Left lung (tissue), 4 donors: ENCODE measurements at regions not wholly inside any gene's neighbourhood (a gene's known extent, or its start where the extent isn't known, plus 50 kb on each side); places are given as distances from the start of the nearest gene placed in this dataset.

Experiments used
- ATAC-seq: fragments of 200-7000 bp; cut with Tn5 transposase; one replicate; pipeline ENCODE4 v1.9.1; 2020; ENCODE audit warnings: moderate library complexity
- DNase-seq, 4 donors: peaks; one replicate each; pipeline ENCODE4 v3.0.0-alpha.2; 2013 to 2020
- H3K27ac ChIP-seq, 2 donors: fragments of 200-600 bp; sonication (generic) in 1 of 2; one replicate each; pipeline versions ENCODE4 v1.5.0 to v1.8.0; 2020 to 2021
- H3K27me3 ChIP-seq, 2 donors: fragments of 200-600 bp; sonication (generic) in 1 of 2; one replicate each; pipeline versions ENCODE4 v1.5.0 to v1.8.0; 2020 to 2021
- H3K36me3 ChIP-seq, 2 donors: fragments of 200-600 bp; sonication (generic) in 1 of 2; one replicate each; pipeline versions ENCODE4 v1.5.0 to v1.8.0; 2020 to 2021
- H3K4me1 ChIP-seq, 2 donors: fragments of 200-600 bp; one replicate each; pipeline ENCODE4 v1.8.0; 2021
- H3K4me3 ChIP-seq, 2 donors: fragments of 200-600 bp; sonication (generic) in 1 of 2; one replicate each; pipeline versions ENCODE4 v1.5.0 to v1.8.0; 2020 to 2021; ENCODE audit warnings: mild to moderate bottlenecking in 1 of 2
- H3K9me3 ChIP-seq, 2 donors: fragments of 200-600 bp; sonication (generic) in 1 of 2; one replicate each; pipeline versions ENCODE4 v1.5.0 to v1.8.0; 2020 to 2021
- CTCF ChIP-seq, 2 donors: fragments of 200-600 bp; sonication (generic) in 1 of 2; IDR thresholded peaks; one replicate each; pipeline versions ENCODE4 v1.5.0 to v1.8.0; 2021; ENCODE audit warnings: antibody characterized with exemption in 2 of 2
- intact Hi-C, 2 donors: fragments of 100-400 bp; cut with DNase I; formaldehyde crosslinking; loops; one replicate each; pipeline versions ENCODE4 v1.11.2 to v1.14.2; 2022
- donor health status: DM: no; HTN: yes; CAD: no.
- donor health status: DM: no; HTN: no; CAD: no.

GRCh38 chr5:6861667-6862066, 148.4 kb downstream of the TENT4A start:
- no peak for ATAC-seq
- Histone ChIP-seq H3K36me3 (no peaks in the 10 kb centered on the region), H3K27me3 (no peaks in the 10 kb centered on the region), H3K27ac (no peak overlapping the region), H3K4me1 (no peaks in the 10 kb centered on the region), H3K9me3 (peaks cover 0 to 3% of the 10 kb centered on the region in 2 donors), H3K4me3 (no peak overlapping the region)
- DNase-seq: no peak
- TF ChIP-seq CTCF (IDR thresholded peaks at IDR 0.05): no peak
- intact Hi-C loops: no loop called here

- intact Hi-C loops: no loop called here
- Histone ChIP-seq H3K27ac (no peak overlapping the region), H3K36me3 (no peaks in the 10 kb centered on the region), H3K4me3 (no peak overlapping the region), H3K9me3 (peaks cover 0 to 3% of the 10 kb centered on the region in 2 donors), H3K4me1 (no peaks in the 10 kb centered on the region), H3K27me3 (no peaks in the 10 kb centered on the region)
- DNase-seq (no peak), ATAC-seq (no peak)
- no peak for TF ChIP-seq CTCF (IDR thresholded peaks at IDR 0.05)
These were observed 149.1 kb downstream of the TENT4A start for GRCh38 chr5:6862306-6862705.

DNA sequence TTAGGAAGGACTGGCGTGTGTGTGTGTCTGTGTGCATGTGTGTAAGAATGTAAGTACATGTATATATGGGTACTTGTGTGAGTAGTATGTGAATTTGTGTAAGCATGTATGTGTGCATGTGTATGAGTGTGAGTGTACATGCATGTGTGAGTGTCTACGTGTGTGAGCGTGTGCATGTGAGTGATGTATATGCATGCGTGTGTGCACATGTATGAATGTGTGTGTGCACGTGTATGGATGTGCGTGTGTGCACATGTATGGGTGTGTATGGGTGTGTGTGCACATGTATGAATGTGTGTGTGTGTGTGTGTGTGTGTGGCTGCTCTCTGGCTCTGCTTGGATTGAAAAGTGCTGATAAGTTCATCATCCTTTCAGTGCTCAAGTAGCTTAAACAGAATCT, 154.5 kb downstream of the TENT4A start:
- no peak for DNase-seq
- Histone ChIP-seq H3K27ac (no peak overlapping the region), H3K9me3 (peaks cover 0 to 2% of the 10 kb centered on the region in 2 donors), H3K4me1 (no peaks in the 10 kb centered on the region), H3K27me3 (no peaks in the 10 kb centered on the region), H3K4me3 (no peak overlapping the region), H3K36me3 (no peaks in the 10 kb centered on the region)
- intact Hi-C loops: no loop called here
- ATAC-seq: no peak
- no peak for TF ChIP-seq CTCF (IDR thresholded peaks at IDR 0.05)

- Histone ChIP-seq H3K27ac (no peak overlapping the region), H3K4me3 (no peak overlapping the region), H3K4me1 (no peaks in the 10 kb centered on the region), H3K9me3 (no peaks in the 10 kb centered on the region), H3K36me3 (no peaks in the 10 kb centered on the region), H3K27me3 (no peaks in the 10 kb centered on the region)
- TF ChIP-seq CTCF (IDR thresholded peaks at IDR 0.05): no peak
- intact Hi-C loops: no loop called here
- ATAC-seq (no peak), DNase-seq (peak in 1 of 4 donors; percentile 45)
These were observed 154.9 kb downstream of the TENT4A start for GRCh38 chr5:6868171-6868570.

DNA sequence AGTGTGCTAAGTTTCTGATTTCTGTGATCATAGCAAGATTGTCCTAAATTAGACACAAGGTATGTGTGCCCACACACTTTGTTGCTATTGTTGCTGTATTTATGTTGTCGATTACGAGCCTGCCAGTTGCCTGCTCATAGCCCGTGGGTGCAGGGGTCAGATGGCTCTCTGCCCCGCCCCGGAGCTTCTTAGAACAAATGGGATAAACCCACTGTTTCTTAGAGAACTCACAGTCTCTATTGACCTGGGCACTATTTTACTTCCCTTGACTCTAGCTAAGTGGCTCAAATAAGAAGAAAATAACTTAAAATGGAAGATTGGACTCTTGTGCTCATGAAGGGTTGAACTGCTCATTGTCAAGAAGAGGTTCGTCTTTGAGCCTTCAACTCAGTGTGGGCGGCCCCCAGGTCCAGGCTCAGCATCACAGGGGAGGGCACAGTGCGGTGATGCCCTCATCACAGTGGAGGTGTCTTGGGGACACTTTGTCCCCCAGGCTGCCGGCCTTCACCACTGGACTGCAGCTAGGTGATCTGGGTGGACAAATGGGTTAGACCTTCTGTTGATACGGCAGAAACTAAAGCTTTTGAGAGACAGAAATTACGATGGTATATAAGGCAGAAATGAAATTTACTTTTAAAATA, 155.5 kb downstream of the TENT4A start:
- Histone ChIP-seq H3K4me1 (no peaks in the 10 kb centered on the region), H3K4me3 (no peak overlapping the region), H3K9me3 (no peaks in the 10 kb centered on the region), H3K27ac (no peak overlapping the region), H3K27me3 (no peaks in the 10 kb centered on the region), H3K36me3 (no peaks in the 10 kb centered on the region)
- intact Hi-C loops: no loop called here
- ATAC-seq (no peak), DNase-seq (no peak)
- TF ChIP-seq CTCF (IDR thresholded peaks at IDR 0.05): no peak
